ENCODE measurements at regions not wholly inside any gene's neighbourhood (a gene's known extent, or its start where the extent isn't known, plus 50 kb on each side); places are given as distances from the start of the nearest gene placed in this dataset.
A peak's percentile ranks its signal among the peaks of the same experiment; 100 is the strongest.

DNA sequence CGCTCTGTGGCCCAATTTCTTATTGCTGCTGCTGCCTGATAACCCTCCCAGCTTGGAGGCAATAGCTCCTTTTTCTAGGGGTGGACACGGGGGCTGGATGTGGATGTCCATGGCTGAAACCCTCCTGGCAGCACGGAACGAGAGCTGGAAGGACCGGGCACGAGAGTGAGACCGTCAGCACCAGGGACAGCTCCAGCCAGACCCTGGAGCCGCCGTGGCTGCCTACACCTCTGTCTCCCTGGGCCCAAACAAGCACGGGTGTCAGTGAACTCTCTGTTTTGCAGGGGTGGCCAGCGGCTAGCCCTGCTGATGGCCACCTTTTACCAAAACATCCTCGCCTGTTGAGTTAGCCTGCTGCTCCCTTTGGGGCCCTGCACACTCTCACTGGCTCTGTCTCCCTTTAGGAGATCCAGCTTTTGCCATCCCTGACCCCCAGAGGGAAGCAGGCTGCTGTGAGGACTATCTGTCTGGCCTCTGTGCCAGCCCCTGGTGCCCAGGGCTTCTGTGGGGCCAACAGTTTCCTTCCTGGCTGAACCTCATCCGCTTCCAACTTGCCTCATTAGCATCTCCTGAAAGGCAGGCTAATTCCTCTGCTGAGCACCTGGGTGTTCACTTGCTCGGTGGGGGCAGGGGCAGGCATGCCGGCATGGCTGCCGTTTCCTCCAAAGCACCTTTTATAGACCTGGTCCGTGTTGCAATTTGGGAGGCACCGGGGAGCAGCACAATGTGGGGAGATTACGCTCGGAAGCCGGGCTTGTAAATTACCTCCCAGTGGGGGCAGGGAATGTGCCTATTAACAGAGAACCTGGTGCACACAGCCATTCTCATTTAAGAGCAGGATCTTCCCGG, 118.1 kb downstream of the ENGASE start (continued):
- TF ChIP-seq, protein P1, sequence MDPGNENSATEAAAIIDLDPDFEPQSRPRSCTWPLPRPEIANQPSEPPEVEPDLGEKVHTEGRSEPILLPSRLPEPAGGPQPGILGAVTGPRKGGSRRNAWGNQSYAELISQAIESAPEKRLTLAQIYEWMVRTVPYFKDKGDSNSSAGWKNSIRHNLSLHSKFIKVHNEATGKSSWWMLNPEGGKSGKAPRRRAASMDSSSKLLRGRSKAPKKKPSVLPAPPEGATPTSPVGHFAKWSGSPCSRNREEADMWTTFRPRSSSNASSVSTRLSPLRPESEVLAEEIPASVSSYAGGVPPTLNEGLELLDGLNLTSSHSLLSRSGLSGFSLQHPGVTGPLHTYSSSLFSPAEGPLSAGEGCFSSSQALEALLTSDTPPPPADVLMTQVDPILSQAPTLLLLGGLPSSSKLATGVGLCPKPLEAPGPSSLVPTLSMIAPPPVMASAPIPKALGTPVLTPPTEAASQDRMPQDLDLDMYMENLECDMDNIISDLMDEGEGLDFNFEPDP (CRISPR knock-in tag; conservative IDR thresholded peaks at IDR 0.05), result no peak
- TF ChIP-seq KMT2A (CRISPR knock-in tag; IDR thresholded peaks at IDR 0.05), result no peak
- TF ChIP-seq ZNF274 (CRISPR knock-in tag; IDR thresholded peaks at IDR 0.05), result peak; percentile 76; the same call in 1 of the 2 replicates
- 0 out of 2 replicates have a peak, but pooled peaks have one; percentile 68 for TF ChIP-seq IRX3 (CRISPR knock-in tag; IDR thresholded peaks at IDR 0.05; ENCODE audit: borderline replicate concordance, low read depth)
- no peak for TF ChIP-seq NFE2L1 (CRISPR knock-in tag; IDR thresholded peaks at IDR 0.05; ENCODE audit: borderline replicate concordance)
- TF ChIP-seq ZNF12 (CRISPR knock-in tag; IDR thresholded peaks at IDR 0.05), result peak; percentile 38; the same call in 1 of the 2 replicates
- no peak for TF ChIP-seq ZNF614 (CRISPR knock-in tag; IDR thresholded peaks at IDR 0.05; ENCODE audit: borderline replicate concordance)
- no peak for TF ChIP-seq HNF4G (IDR thresholded peaks at IDR 0.05; ENCODE audit: borderline replicate concordance, low read depth, low read length)
- no peak for TF ChIP-seq HNF4G (CRISPR knock-in tag; IDR thresholded peaks at IDR 0.05; ENCODE audit: borderline replicate concordance, low read depth)
- TF ChIP-seq ZFAT (CRISPR knock-in tag; conservative IDR thresholded peaks at IDR 0.05), result no peak
- TF ChIP-seq ISL2 (CRISPR knock-in tag; IDR thresholded peaks at IDR 0.05), result no peak
- TF ChIP-seq, protein P2, sequence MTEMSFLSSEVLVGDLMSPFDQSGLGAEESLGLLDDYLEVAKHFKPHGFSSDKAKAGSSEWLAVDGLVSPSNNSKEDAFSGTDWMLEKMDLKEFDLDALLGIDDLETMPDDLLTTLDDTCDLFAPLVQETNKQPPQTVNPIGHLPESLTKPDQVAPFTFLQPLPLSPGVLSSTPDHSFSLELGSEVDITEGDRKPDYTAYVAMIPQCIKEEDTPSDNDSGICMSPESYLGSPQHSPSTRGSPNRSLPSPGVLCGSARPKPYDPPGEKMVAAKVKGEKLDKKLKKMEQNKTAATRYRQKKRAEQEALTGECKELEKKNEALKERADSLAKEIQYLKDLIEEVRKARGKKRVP (CRISPR knock-in tag; IDR thresholded peaks at IDR 0.05), result no peak
- TF ChIP-seq ESRRA (CRISPR knock-in tag; IDR thresholded peaks at IDR 0.05; ENCODE audit: low read depth), result no peak
- TF ChIP-seq, protein P3, sequence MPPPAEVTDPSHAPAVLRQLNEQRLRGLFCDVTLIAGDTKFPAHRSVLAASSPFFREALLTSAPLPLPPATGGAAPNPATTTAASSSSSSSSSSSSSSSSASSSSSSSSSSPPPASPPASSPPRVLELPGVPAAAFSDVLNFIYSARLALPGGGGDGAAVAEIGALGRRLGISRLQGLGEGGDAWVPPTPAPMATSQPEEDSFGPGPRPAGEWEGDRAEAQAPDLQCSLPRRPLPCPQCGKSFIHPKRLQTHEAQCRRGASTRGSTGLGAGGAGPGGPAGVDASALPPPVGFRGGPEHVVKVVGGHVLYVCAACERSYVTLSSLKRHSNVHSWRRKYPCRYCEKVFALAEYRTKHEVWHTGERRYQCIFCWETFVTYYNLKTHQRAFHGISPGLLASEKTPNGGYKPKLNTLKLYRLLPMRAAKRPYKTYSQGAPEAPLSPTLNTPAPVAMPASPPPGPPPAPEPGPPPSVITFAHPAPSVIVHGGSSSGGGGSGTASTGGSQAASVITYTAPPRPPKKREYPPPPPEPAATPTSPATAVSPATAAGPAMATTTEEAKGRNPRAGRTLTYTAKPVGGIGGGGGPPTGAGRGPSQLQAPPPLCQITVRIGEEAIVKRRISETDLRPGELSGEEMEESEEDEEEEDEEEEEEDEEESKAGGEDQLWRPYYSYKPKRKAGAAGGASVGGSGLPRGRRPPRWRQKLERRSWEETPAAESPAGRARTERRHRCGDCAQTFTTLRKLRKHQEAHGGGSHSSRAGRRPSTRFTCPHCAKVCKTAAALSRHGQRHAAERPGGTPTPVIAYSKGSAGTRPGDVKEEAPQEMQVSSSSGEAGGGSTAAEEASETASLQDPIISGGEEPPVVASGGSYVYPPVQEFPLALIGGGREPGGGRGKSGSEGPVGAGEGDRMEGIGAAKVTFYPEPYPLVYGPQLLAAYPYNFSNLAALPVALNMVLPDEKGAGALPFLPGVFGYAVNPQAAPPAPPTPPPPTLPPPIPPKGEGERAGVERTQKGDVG (CRISPR knock-in tag; IDR thresholded peaks at IDR 0.05; ENCODE audit: borderline replicate concordance), result no peak
- no peak for TF ChIP-seq ZNF549 (CRISPR knock-in tag; IDR thresholded peaks at IDR 0.05)
- TF ChIP-seq BCL6 (CRISPR knock-in tag; IDR thresholded peaks at IDR 0.05), result no peak; the same call in 1 of the 2 replicates
- TF ChIP-seq SPEN (CRISPR knock-in tag; IDR thresholded peaks at IDR 0.05; ENCODE audit: low read depth), result no peak
- 0 out of 2 replicates have a peak, but pooled peaks have one; percentile 55 for TF ChIP-seq MEIS2 (CRISPR knock-in tag; IDR thresholded peaks at IDR 0.05)
- TF ChIP-seq ZNF136 (CRISPR knock-in tag; IDR thresholded peaks at IDR 0.05; ENCODE audit: low read depth), result no peak
- TF ChIP-seq, protein P4, sequence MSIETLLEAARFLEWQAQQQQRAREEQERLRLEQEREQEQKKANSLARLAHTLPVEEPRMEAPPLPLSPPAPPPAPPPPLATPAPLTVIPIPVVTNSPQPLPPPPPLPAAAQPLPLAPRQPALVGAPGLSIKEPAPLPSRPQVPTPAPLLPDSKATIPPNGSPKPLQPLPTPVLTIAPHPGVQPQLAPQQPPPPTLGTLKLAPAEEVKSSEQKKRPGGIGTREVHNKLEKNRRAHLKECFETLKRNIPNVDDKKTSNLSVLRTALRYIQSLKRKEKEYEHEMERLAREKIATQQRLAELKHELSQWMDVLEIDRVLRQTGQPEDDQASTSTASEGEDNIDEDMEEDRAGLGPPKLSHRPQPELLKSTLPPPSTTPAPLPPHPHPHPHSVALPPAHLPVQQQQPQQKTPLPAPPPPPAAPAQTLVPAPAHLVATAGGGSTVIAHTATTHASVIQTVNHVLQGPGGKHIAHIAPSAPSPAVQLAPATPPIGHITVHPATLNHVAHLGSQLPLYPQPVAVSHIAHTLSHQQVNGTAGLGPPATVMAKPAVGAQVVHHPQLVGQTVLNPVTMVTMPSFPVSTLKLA (IDR thresholded peaks at IDR 0.05), result no peak
- TF ChIP-seq, protein P5, sequence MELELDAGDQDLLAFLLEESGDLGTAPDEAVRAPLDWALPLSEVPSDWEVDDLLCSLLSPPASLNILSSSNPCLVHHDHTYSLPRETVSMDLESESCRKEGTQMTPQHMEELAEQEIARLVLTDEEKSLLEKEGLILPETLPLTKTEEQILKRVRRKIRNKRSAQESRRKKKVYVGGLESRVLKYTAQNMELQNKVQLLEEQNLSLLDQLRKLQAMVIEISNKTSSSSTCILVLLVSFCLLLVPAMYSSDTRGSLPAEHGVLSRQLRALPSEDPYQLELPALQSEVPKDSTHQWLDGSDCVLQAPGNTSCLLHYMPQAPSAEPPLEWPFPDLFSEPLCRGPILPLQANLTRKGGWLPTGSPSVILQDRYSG (CRISPR knock-in tag; IDR thresholded peaks at IDR 0.05), result no peak
- TF ChIP-seq NFIC (IDR thresholded peaks at IDR 0.05; ENCODE audit: low read length), result no peak

All from HepG2 (cell line).